Spinal cord (tissue), 9 donors: ENCODE measurements at regions not wholly inside any gene's neighbourhood (a gene's known extent, or its start where the extent isn't known, plus 50 kb on each side); places are given as distances from the start of the nearest gene placed in this dataset.

Source experiments
- DNase-seq, 6 donors: peaks; one replicate each; pipeline versions ENCODE4 v3.0.0 to v3.0.0-alpha.2; 2013 to 2015; ENCODE audit warnings: low spot score in 6 of 6, low read depth in 4 of 6
- H3K27ac ChIP-seq: one replicate; pipeline ENCODE4 v1.5.1; 2013; ENCODE audit warnings: low read depth, low read length, control low read depth
- H3K27me3 ChIP-seq: one replicate; pipeline ENCODE4 v1.6.1; 2013; ENCODE audit warnings: low read length; ENCODE audit not compliant: control insufficient read depth, insufficient read depth
- H3K36me3 ChIP-seq: one replicate; pipeline ENCODE4 v1.6.1; 2013; ENCODE audit warnings: low read length; ENCODE audit not compliant: control insufficient read depth, insufficient read depth
- H3K4me1 ChIP-seq: one replicate; pipeline ENCODE4 v1.6.1; 2013; ENCODE audit warnings: low read length; ENCODE audit not compliant: control insufficient read depth, insufficient read depth
- H3K4me3 ChIP-seq: one replicate; pipeline ENCODE4 v1.5.1; 2013; ENCODE audit warnings: low read depth, low read length, control low read depth
- H3K9me3 ChIP-seq: one replicate; pipeline ENCODE4 v1.6.1; 2013; ENCODE audit warnings: low read length; ENCODE audit not compliant: control insufficient read depth, insufficient read depth
- WGBS: methylation state at CpG from one replicate; pipeline ENCODE4 v1.1.5; 2013; ENCODE audit warnings: missing lambda C conversion rate; ENCODE audit not compliant: insufficient coverage; 5-methylcytosine and 5-hydroxymethylcytosine counted together
- donor health status: healthy.

DNA sequence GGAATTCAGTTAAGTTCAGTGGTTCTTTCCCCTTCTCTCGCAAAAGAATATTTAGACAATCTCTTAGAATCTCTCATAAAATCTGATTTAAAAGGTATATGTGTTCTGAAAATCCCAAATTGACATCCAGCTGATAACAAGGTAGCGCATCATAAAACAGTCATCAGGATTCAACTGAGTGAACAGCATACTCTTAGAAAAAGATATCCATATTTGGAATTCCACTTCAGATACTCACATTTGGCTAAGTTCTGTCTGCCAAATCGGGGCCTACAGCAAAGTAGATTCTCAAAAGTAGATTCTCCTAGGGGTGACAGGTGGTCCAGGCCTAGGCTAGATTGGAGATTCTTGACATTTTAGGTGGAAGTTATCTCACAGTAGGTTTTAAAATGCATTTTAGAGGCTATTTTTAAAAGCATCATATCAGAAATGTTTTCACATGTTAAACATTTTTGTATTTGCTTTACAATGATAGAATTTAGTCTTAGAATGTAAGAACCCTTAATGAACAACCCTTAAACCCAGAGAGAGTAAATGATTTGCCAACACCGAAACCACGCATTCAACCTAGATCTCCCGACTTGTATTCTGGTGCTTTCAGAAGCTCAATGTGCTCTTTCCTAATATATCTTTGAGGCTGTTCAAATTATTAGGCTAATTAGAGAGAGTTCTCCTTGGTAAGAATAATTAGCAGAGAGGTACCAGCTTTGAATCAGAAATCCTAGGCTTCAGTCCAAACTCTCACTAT, 318.9 kb downstream of the LMO4 start:
- Histone ChIP-seq H3K9me3 (no peaks in the 10 kb centered on the region), H3K4me1 (no peaks in the 10 kb centered on the region), H3K36me3 (no peaks in the 10 kb centered on the region), H3K27ac (no peak overlapping the region), H3K27me3 (no peaks in the 10 kb centered on the region), H3K4me3 (no peak overlapping the region)
- DNase-seq, result no peak
- no CpG with 5 or more reads among the region's 6 CpGs for WGBS

DNA sequence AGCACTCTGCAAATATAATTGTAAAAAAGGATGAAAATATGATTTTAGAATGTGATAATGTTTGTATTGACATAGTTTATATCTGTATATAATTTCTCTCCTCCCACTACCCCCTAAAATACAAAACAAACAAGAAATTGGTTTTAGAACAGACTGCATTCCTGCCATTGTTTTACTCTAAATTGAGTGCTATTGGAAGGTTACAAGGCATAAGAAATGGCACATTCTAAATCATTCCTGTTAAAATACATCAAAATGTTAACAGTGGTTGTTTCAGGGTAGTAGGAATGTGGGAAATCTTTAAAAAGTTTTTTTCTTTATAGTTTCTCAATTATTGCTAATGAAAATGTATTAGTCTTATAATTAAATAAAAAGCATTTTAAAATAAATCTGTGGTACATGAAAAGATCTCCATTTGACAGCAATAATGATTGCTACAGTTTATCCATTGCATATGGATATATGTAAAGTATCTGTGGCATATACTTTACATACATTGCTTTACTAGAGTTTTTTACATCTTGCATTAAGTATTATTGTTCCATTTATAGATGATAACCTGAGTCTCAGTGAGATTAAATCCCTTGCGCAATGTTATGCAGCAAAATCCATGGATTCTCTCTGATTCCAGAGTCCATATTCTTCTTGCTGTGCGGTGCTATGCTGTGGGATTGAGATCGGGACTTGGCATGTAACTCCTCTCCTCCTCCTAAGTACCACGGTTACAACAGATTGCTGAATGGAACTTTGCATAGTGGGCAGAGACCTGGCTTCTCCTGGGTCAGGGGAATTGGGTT, 319.8 kb downstream of the LMO4 start:
- Histone ChIP-seq H3K4me3 (no peak overlapping the region), H3K9me3 (no peaks in the 10 kb centered on the region), H3K27ac (no peak overlapping the region), H3K27me3 (no peaks in the 10 kb centered on the region), H3K36me3 (no peaks in the 10 kb centered on the region), H3K4me1 (no peaks in the 10 kb centered on the region)
- no peak for DNase-seq
- WGBS, result no CpG with 5 or more reads among the region's 4 CpGs

DNA sequence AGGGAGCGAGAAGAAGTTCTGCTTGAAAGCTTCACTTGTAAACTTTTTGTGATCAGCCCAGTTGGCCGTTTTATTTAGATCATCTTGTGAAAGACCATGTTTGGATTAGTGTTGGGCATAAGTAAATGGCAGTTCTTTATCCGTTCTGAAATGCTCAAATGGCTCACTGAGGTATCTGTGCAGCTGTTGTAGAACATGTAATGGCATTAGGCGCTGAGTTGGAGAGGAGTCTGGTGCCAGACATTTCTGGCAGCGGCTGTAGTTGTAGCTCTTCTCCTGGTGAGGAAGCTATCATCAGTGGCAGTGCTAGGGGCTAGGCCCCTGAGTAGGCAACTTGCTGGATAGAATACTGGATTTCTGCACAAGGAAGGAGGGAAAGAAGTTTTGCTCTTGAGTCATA, 321.6 kb downstream of the LMO4 start:
- no peak overlapping the region for H3K4me3 ChIP-seq
- no peak overlapping the region for H3K27ac ChIP-seq
- peak in 1 of 6 donors; percentile 62 for DNase-seq
- no peaks in the 10 kb centered on the region for H3K9me3 ChIP-seq
- H3K27me3 ChIP-seq, result no peaks in the 10 kb centered on the region
- H3K36me3 ChIP-seq, result no peaks in the 10 kb centered on the region
- 89% methylated on average over 5 of the region's 5 CpGs for WGBS
- no peaks in the 10 kb centered on the region for H3K4me1 ChIP-seq

DNA sequence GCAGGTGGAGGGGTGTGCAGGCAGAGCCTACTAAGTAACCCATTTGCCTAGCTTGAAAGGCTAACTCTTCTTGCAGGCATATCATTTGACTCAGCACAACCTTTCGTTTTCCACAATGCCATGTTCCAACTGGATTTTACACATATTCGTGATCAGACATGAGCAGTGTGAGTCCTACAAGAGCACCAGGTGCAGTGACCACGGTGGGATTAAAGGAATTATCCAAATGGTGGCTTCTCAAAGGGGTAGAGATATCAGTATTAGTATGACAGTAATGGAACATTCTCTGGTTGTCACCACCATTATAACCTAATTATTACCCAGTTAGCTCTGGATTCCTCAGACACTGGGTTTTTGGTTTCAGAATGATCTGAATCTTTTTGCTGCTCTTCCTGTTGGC, 323.5 kb downstream of the LMO4 start:
- Histone ChIP-seq H3K4me1 (no peaks in the 10 kb centered on the region), H3K4me3 (no peak overlapping the region), H3K9me3 (no peaks in the 10 kb centered on the region), H3K27me3 (no peaks in the 10 kb centered on the region), H3K36me3 (no peaks in the 10 kb centered on the region), H3K27ac (no peak overlapping the region)
- WGBS, result 100% methylated on average over 1 of the region's 3 CpGs
- DNase-seq, result no peak

DNA sequence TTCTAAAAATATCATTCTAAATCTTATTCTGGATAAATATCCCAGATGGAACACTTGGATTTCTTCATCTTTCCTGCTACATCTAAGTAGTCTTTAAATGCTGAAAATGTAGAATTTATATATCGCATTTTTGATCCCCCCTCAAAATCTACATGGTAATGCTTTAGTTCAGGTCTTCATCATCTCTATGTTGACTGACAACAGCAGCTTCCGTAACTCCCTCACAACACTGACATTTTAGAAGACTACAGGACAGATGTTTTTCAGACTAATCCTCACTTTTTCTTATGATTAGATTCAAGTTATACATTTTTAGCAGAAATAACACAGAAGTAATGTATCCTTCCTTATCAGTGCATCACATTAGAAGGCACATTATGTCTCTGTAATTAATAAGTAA, 336.5 kb downstream of the LMO4 start:
- H3K4me3 ChIP-seq, result no peak overlapping the region
- WGBS, result 83% methylated on average over 1 of the region's 2 CpGs
- H3K27ac ChIP-seq, result no peak overlapping the region
- H3K27me3 ChIP-seq, result no peaks in the 10 kb centered on the region
- no peaks in the 10 kb centered on the region for H3K36me3 ChIP-seq
- no peaks in the 10 kb centered on the region for H3K4me1 ChIP-seq
- DNase-seq, result no peak
- H3K9me3 ChIP-seq, result peaks cover 2% of the 10 kb centered on the region

DNA sequence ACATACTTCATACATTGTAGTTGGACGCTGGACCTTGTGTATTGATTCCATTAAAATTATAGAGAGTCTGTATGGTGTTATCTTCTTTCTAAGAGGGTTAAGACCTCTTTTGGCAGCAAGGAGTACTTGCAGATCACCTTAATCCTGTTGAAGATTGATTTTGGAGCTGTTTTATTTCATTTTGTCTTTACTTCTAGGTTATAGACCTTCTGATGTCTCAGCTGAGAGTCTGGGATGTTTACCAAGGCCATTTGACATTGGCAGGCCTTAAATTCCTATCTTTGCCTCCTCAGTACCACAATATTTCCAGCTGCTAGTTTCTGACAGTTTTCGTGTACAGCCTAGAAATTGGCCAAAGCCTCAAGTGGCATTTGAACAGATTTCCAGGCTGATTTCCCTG, 338.0 kb downstream of the LMO4 start:
- no CpG with 5 or more reads among the region's 2 CpGs for WGBS
- Histone ChIP-seq H3K4me1 (no peaks in the 10 kb centered on the region), H3K36me3 (no peaks in the 10 kb centered on the region), H3K4me3 (no peak overlapping the region), H3K9me3 (no peaks in the 10 kb centered on the region), H3K27ac (no peak overlapping the region), H3K27me3 (no peaks in the 10 kb centered on the region)
- no peak for DNase-seq

DNA sequence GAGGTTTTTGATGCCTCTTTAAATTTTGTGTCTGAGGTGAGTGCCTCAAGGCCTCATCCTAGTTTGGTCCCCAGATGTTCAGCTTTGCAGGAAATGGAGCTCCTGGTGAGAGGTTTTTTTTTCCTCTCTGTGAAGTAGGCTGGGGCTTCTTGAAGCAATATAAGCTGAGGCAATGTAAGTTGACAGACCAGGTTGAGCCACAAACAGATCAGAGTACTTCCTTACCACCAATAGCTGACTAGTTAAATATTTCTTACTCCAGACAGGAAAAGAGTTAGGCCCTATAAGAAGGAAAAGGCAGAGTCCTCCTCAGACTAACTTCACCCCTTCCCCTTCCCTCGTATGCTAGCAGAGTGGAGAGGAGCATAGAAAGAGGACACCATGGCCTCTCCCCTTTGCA, 341.0 kb downstream of the LMO4 start:
- DNase-seq, result no peak
- H3K27me3 ChIP-seq, result no peaks in the 10 kb centered on the region
- whole genome bisulfite sequencing, result no CpG with 5 or more reads among the region's 1 CpG
- no peaks in the 10 kb centered on the region for H3K36me3 ChIP-seq
- no peaks in the 10 kb centered on the region for H3K4me1 ChIP-seq
- H3K27ac ChIP-seq, result no peak overlapping the region
- H3K9me3 ChIP-seq, result no peaks in the 10 kb centered on the region
- H3K4me3 ChIP-seq, result no peak overlapping the region

DNA sequence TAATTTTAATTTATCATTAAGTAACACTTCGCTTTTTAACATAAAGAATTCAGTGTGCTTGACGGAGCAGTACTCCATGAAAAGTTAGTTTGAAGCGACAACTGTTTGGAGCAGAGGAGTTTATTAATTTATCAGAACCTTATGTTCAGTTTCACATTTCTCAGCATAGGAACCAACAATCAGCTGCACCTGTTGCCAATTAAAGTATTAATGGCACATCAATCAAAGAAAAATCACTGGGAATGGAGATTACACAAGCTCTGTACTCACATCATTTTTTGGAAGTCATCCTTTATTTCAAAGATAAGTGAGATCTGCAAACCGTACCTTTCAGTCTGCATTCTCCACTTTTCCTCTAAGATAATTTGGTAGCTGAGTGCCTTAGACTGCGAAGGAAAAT, 344.6 kb downstream of the LMO4 start:
- Histone ChIP-seq H3K27me3 (no peaks in the 10 kb centered on the region), H3K4me1 (no peaks in the 10 kb centered on the region), H3K4me3 (no peak overlapping the region), H3K36me3 (no peaks in the 10 kb centered on the region), H3K27ac (no peak overlapping the region), H3K9me3 (no peaks in the 10 kb centered on the region)
- no peak for DNase-seq
- WGBS, result no CpG with 5 or more reads among the region's 5 CpGs

DNA sequence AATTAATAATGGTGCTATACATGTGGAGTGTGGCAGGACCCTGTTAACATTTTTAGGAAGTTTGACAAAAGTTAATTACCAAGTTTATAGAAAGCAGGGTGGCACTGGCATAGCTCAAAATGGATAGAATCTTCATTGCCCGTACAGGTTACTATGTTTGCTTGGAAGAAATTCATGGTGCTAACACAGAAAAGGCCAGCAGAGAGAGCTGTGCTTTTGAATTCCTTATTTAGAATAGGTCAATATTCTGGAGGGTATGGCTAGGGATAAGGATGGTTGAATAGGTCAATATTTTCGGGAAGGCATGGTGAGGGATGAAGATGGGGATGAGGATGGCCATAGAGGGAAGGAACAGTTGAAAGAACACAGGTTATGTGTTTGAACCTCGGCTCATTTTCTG, 345.1 kb downstream of the LMO4 start:
- no peaks in the 10 kb centered on the region for H3K27me3 ChIP-seq
- DNase-seq, result no peak
- no peak overlapping the region for H3K27ac ChIP-seq
- H3K36me3 ChIP-seq, result no peaks in the 10 kb centered on the region
- no peaks in the 10 kb centered on the region for H3K4me1 ChIP-seq
- no peak overlapping the region for H3K4me3 ChIP-seq
- H3K9me3 ChIP-seq, result no peaks in the 10 kb centered on the region
- WGBS, result 92% methylated on average over 1 of the region's 3 CpGs

DNA sequence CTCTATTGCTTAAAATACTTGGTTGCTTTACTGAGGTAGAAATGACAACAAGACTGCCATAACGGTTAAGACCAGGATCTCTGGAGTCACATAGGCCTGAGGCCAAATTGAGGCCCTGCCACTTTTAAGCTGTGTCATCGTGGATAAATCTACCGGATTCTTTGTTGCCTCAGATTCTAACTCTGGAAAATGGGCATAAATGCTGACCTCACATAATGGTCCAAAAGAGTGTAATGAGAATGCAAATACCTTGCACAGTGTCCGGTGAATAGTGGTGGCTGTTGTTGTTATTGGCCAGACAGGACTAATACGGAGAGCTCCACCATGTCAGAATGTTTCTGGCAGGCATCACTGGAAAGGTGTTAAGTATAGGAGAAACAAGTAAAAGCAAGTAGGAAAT, 346.1 kb downstream of the LMO4 start:
- Histone ChIP-seq H3K4me3 (no peak overlapping the region), H3K9me3 (no peaks in the 10 kb centered on the region), H3K27ac (no peak overlapping the region), H3K4me1 (no peaks in the 10 kb centered on the region), H3K36me3 (no peaks in the 10 kb centered on the region), H3K27me3 (no peaks in the 10 kb centered on the region)
- no peak for DNase-seq
- WGBS, result 96% methylated on average over 5 of the region's 5 CpGs
